ENCODE measurements at regions not wholly inside any gene's neighbourhood (a gene's known extent, or its start where the extent isn't known, plus 50 kb on each side); places are given as distances from the start of the nearest gene placed in this dataset.

DNA sequence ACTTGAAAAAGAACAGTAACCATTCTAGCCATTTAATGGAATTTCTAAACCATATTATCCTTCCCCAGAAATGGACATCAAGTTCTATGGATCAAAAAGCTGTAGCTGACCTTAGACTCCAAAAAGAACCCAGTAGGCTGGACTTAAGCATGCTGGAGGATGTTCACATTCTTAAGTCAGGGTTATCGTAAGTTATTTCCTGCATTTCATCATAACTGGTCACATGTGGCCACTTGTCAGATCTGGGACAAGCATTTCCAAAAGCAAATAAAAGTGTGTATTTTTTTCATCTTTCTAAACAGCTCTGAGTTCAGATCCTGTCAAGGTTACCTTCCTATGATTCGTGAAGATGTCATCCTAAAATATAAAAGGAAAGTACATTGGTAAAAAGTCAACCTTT lies 274.5 kb upstream of the PTGER4 start:
- H3K23ac ChIP-seq (ENCODE audit: insufficient read length, low read depth, low read length): no peak overlapping the region
- no peaks in the 10 kb centered on the region for H3K27me3 Mint-ChIP-seq (ENCODE audit: low read depth)
- peaks cover 0 to 4% of the 10 kb centered on the region in 2 experiments; a peak in 2 of 4 replicates for H3K4me1 Mint-ChIP-seq
- no peak overlapping the region for H3K4ac ChIP-seq (ENCODE audit: low read depth, low read length)
- H2AK5ac ChIP-seq (ENCODE audit: insufficient read length, low read length): no peak overlapping the region
- no peak overlapping the region for H3K9ac ChIP-seq (ENCODE audit: extremely low read depth, insufficient read length, low read length)
- TF ChIP-seq, protein P1, sequence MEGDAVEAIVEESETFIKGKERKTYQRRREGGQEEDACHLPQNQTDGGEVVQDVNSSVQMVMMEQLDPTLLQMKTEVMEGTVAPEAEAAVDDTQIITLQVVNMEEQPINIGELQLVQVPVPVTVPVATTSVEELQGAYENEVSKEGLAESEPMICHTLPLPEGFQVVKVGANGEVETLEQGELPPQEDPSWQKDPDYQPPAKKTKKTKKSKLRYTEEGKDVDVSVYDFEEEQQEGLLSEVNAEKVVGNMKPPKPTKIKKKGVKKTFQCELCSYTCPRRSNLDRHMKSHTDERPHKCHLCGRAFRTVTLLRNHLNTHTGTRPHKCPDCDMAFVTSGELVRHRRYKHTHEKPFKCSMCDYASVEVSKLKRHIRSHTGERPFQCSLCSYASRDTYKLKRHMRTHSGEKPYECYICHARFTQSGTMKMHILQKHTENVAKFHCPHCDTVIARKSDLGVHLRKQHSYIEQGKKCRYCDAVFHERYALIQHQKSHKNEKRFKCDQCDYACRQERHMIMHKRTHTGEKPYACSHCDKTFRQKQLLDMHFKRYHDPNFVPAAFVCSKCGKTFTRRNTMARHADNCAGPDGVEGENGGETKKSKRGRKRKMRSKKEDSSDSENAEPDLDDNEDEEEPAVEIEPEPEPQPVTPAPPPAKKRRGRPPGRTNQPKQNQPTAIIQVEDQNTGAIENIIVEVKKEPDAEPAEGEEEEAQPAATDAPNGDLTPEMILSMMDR (conservative IDR thresholded peaks at IDR 0.05): no peak
- H3K14ac ChIP-seq (ENCODE audit: insufficient read depth, low read length): no peak overlapping the region
- H2BK5ac ChIP-seq (ENCODE audit: insufficient read length, low read length): no peak overlapping the region
- H3K4me2 ChIP-seq (ENCODE audit: insufficient read depth, insufficient read length, low read length): no peak overlapping the region
- H3K27ac ChIP-seq (ENCODE audit: insufficient read length, low read depth, low read length): no peak overlapping the region
- H4K91ac ChIP-seq (ENCODE audit: insufficient read length, low read depth, low read length): no peak overlapping the region
- no peak overlapping the region for H3K4me3 Mint-ChIP-seq
- H3K4me1 ChIP-seq (ENCODE audit: insufficient read depth, low read length): no peaks in the 10 kb centered on the region; the same call in 1 of the 2 replicates
- no peaks in the 10 kb centered on the region for H3K9me3 ChIP-seq (ENCODE audit: control insufficient read depth, low read depth, low read length)
- no peak overlapping the region for H3K56ac ChIP-seq (ENCODE audit: insufficient read length, low read depth, low read length)
- H4K8ac ChIP-seq (replicated peaks; ENCODE audit: insufficient read length, low read depth, low read length): no peak overlapping the region
- no peak overlapping the region for H3K27ac Mint-ChIP-seq
- no peak overlapping the region for H2BK120ac ChIP-seq (ENCODE audit: low read depth, low read length, poor library complexity, severe bottlenecking)
- no peaks in the 10 kb centered on the region for H3K27me3 ChIP-seq (ENCODE audit: insufficient read depth, low read length)
- H3K79me1 ChIP-seq (ENCODE audit: insufficient read depth, low read depth, low read length, poor library complexity, severe bottlenecking): no peaks in the 10 kb centered on the region
- H3K9me3 Mint-ChIP-seq: no peaks in the 10 kb centered on the region
- no peak overlapping the region for H3K18ac ChIP-seq (ENCODE audit: insufficient read length, low read depth, low read length)
- no peaks in the 10 kb centered on the region for H3K79me2 ChIP-seq (ENCODE audit: insufficient read depth, low read length)
- H2BK15ac ChIP-seq (ENCODE audit: low read depth, low read length): no peak overlapping the region
- no peak for DNase-seq
- no peak overlapping the region for H4K5ac ChIP-seq (ENCODE audit: insufficient read length, low read depth, low read length)
- H3K36me3 Mint-ChIP-seq (ENCODE audit: insufficient read depth in 1 of 3, low read depth in 3 of 3): no peaks in the 10 kb centered on the region; a peak in 1 of 7 replicates
- no peak overlapping the region for H3T11ph ChIP-seq (ENCODE audit: low read length)
- no peak overlapping the region for H2AFZ ChIP-seq (ENCODE audit: low read length)
- no peaks in the 10 kb centered on the region for H3K23me2 ChIP-seq (ENCODE audit: insufficient read length, low read depth, low read length, poor library complexity, severe bottlenecking)
- WGBS (ENCODE audit: extremely low coverage, insufficient read length, low lambda C conversion rate): no CpG with 5 or more reads among the region's 2 CpGs
- H4K20me1 ChIP-seq (ENCODE audit: control insufficient read depth, insufficient read depth, insufficient read length): no peaks in the 10 kb centered on the region
- no peak overlapping the region for H2BK20ac ChIP-seq (ENCODE audit: low read depth, low read length, poor library complexity, severe bottlenecking)
- no peak overlapping the region for H2BK12ac ChIP-seq (ENCODE audit: insufficient read length, low read depth, low read length)

All from H9 (cell line).